Chondrocyte (in vitro differentiated cells): ENCODE measurements at regions not wholly inside any gene's neighbourhood (a gene's known extent, or its start where the extent isn't known, plus 50 kb on each side); places are given as distances from the start of the nearest gene placed in this dataset.

Source experiments
- DNase-seq: peaks from one replicate; pipeline ENCODE4 v3.0.0; 2021; ENCODE audit warnings: mixed read lengths, low spot score
- H3K27ac Mint-ChIP-seq: one replicate; pipeline ENCODE4 v1.8.0; 2021; ENCODE audit warnings: mild to moderate bottlenecking, moderate library complexity, mixed read lengths; ENCODE audit not compliant: unreplicated experiment
- H3K27me3 Mint-ChIP-seq: 2 replicates; pipeline ENCODE4 v1.8.0; 2021; ENCODE audit warnings: low read depth, mixed read lengths
- H3K36me3 Mint-ChIP-seq: 2 replicates; pipeline ENCODE4 v1.8.0; 2021; ENCODE audit warnings: low read depth, mixed read lengths
- H3K4me1 Mint-ChIP-seq: 2 replicates; pipeline ENCODE4 v1.8.0; 2021; ENCODE audit warnings: low read depth, mild to moderate bottlenecking, mixed read lengths
- H3K4me3 Mint-ChIP-seq: one replicate; pipeline ENCODE4 v1.8.0; 2021; ENCODE audit warnings: mild to moderate bottlenecking, moderate library complexity, mixed read lengths; ENCODE audit not compliant: unreplicated experiment
- H3K9me3 Mint-ChIP-seq: 2 replicates; pipeline ENCODE4 v1.8.0; 2021; ENCODE audit warnings: low read depth, mixed read lengths
- TF ChIP-seq, protein P1 (sequence below): fragments of 200-600 bp; sonication (generic); IDR thresholded peaks from 2 replicates; pipeline ENCODE4 v1.5.0; 2021; ENCODE audit warnings: antibody characterized with exemption, mild to moderate bottlenecking, moderate library complexity

DNA sequence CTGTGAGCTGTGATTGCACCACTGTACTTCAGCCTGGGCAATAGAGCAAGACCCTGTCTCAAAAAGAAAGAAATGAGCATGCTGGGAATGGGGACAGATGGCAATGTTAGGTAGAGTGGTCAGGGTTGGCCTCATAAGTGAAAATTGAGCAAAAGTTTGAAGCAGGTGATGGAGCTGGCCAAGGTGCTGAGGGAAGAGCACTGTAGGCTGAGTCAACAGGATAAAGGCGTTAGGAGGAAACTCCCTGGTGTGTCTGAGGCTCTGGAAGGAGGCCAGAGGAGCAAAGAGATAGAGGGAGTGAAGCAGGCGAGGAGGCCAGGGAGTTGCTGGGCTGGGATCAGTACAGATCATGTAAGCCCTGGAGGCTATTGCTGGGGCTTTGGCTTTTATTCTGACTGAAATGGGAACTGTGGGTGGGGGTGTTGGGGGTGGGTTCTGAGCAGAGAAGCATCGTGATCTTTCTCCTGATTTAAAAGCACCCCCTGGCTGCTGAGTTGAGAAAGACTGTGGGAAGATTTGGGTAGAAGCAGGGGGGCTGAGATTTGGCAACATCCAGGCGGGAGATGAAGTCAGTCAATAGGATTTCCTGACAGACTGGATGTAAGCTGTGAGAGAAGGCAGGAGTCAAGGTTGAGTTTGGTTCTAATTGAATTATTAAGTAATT is 52.5 kb upstream of the VKORC1L1 start:
- no peak overlapping the region for H3K27ac Mint-ChIP-seq

More for the DNA sequence above, 52.5 kb upstream of the VKORC1L1 start:
- Mint-ChIP-seq H3K4me1 (peaks cover 5% of the 10 kb centered on the region), H3K27me3 (no peaks in the 10 kb centered on the region), H3K4me3 (no peak overlapping the region), H3K36me3 (no peaks in the 10 kb centered on the region), H3K9me3 (no peaks in the 10 kb centered on the region)
- TF ChIP-seq, protein P1, sequence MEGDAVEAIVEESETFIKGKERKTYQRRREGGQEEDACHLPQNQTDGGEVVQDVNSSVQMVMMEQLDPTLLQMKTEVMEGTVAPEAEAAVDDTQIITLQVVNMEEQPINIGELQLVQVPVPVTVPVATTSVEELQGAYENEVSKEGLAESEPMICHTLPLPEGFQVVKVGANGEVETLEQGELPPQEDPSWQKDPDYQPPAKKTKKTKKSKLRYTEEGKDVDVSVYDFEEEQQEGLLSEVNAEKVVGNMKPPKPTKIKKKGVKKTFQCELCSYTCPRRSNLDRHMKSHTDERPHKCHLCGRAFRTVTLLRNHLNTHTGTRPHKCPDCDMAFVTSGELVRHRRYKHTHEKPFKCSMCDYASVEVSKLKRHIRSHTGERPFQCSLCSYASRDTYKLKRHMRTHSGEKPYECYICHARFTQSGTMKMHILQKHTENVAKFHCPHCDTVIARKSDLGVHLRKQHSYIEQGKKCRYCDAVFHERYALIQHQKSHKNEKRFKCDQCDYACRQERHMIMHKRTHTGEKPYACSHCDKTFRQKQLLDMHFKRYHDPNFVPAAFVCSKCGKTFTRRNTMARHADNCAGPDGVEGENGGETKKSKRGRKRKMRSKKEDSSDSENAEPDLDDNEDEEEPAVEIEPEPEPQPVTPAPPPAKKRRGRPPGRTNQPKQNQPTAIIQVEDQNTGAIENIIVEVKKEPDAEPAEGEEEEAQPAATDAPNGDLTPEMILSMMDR, result peak; percentile 25
- no peak for DNase-seq
